NCI-H345 treated with DMSO at 0.1 percent for 48 hours (cell line): ENCODE measurements at regions not wholly inside any gene's neighbourhood (a gene's known extent, or its start where the extent isn't known, plus 50 kb on each side); places are given as distances from the start of the nearest gene placed in this dataset.
"Not testable (repeated sequence)": the region's sequence is repeated elsewhere in the genome, so short reads cannot be mapped to it uniquely, and the experiment has no call there.

Source experiments
- DNase-seq: peaks from one replicate; lab custom pipeline; 2025; ENCODE audit not compliant: unreplicated experiment; lab: John Stamatoyannopoulos, UW

DNA sequence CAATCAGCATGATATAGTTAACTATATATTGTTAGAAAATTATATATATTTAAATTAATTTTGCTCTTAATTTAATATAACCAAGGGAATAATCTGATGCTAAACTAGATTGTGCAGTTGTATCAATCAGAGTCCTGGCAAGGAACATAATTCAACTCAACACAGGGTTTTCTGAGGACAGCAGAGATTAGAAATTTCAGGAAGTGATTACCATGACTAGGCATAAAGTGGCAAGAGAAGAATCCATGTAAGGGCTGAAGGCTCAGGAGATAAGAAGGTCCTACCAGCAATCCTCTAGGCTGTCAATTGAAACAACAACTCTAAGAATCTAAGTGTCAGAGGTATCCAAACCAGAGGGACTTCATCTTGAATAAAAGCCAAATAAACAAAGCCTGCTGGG lies 807.8 kb downstream of the DSC3 start:
- no peak for DNase-seq

DNA sequence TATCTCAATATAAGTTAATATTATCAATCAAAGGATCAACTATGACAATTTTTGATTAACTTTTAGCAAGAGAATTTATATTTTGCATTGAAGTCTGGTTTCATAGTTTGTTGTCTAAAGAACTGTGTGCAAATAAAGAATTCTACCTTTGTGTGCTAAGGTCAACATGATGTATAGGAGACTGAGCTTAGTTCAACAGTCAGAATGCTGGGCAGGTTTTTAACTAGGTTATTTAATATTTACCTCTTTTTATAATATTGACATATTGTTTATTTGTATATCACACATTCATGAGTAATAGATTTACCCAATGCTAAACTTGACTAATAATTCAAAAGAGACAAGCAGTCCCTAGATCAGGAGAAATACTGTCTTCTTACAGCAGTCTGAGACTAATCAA lies 831.4 kb downstream of the DSC3 start:
- DNase-seq = no peak

DNA sequence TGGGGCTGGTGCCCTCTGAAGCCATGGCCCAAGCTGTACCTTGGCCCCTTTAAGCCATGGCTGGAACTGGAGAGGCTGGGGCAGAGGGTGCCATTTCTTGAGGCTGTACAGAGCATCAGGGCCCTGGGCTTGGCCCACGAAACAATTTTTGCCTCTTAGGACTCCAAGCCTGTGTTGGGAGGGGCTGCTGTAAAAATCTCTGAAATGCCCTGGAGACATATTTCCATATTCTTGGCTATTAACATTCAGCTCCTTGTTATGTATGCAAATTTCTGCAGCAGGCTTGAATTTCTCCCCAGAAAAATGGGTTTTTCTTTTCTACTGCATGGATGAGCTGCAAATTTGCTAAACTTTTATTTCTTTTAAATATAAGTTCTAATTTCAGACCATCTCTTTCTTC lies 834.0 kb downstream of the DSC3 start:
- DNase-seq = no peak

DNA sequence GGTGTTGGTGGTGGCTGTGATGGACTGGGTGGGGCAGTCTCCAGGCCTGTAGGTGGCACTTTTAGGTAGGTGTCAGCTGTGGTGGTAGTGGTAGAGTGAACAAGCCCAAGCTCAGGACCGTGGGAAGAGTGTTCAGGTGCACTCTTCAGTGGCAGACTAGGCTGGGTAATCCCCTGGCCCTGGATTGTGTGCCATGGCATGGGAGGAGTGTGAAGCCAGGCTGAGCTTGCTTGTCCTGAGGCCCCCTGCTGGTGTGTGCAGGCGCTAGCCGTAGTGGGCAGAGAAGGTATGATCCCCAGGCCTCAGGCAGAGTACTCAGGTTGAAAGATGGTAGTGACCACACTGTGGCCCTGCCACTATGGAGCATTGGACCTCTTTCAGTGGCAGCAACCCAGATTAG lies 850.3 kb downstream of the DSC3 start:
- DNase-seq = no peak

DNA sequence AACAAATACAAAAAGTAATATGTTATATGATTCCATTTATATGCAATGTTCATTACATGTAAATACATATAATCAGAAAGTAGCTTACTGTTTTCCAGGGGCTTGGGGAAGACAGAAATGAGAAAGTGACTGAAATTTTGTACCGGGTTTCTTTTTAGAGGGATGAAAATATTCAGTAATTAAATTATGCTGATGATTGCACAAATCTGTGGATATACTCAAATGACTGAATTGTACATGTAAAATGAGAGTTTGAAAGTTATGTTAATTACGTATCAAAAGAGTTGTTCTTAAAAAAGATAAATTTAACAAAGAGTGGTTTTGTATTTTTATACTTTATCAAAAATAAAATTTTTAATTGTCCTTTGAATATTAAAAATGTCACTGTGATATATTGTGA lies 856.3 kb downstream of the DSC3 start:
- DNase-seq = no peak

DNA sequence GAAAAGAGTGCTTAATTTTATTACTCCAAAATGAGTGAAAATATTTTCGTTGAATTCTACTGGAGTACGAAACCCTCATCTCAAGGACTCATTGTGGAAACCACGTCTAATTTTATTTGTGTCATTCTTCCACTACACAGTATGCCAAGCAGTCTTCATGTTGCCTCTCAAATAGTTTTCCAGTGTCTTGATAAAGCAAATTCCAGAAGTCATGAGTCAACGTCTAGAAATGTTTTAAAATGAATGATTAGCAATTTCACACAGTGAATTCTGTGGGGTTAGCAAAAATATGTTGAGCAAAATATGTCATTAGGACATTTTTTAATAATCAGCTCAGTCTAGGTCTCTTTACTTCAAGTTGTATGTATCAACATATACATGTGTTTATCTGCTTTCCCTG lies 865.5 kb downstream of the DSC3 start:
- DNase-seq = no peak

DNA sequence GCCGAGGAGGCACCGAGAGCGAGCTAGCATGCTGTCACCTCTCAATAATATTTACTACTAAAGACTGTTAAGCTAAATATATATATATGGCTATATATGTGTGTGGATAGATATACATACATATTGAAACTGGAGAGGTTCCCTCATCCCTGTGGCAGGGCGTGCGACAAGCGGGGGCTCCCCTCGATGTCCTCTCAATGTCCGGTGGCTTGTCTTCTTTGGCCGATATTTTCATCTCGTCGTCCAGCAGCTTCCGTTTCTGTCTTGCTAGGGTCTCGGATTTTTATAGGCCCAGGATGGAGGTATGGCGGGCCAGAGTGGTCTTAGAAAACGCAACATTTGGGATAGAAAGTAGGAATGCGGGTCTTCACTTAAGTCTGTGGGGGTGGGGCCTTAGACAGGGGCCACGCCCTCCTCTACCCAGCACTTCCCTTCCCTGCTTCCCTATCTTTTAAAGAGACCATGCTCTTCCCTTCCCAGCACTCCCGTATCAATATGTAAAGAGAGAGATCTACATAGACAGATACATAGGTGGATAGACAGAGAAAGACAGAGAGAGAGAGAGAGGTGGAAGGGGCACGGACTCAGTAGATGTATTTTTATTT lies 866.8 kb downstream of the DSC3 start:
- DNase-seq = no peak

DNA sequence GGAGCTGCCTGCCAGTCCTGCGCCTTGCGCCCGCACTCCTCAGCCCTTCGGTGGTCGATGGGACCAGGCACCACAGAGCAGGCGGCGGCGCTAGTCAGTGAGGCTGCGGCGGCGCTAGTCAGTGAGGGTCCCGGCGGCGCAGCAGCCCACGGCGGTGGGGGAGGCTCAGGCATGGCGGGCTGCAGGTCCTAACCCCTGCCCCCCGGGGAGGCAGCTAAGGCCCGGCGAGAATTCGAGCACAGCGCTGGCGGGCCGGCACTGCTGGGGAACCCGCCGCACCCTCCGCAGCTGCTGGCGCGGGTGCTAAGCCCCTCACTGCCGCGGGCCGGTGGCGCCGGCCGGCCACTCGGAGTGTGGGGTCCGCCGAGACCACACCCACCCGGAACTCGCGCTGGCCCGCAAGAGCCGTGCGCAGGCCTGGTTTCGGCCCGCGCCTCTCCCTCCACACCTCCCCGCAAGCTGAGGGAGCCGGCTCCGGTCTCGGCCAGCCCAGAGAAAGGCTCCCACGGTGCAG lies 867.4 kb downstream of the DSC3 start:
- DNase-seq = no peak

DNA sequence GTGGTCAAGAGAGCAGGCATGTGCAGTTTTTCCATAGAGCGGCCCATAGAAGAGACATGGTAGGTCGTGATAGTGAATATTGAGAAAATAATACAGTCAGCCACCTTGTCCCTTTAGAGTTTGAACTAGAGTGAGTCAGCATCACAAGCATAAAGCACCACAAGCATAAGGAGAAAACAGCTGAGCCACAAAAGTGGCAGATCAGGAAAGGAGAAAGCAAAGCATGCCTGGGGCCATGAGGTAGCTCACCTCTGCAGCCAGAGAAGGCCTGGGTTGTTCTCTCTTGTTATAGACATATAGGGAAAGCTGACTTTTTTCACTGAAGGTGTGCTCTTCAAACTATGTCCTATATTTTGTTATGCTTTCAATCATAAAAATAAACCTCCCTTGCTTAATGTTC lies 879.0 kb downstream of the DSC3 start:
- no peak for DNase-seq

DNA sequence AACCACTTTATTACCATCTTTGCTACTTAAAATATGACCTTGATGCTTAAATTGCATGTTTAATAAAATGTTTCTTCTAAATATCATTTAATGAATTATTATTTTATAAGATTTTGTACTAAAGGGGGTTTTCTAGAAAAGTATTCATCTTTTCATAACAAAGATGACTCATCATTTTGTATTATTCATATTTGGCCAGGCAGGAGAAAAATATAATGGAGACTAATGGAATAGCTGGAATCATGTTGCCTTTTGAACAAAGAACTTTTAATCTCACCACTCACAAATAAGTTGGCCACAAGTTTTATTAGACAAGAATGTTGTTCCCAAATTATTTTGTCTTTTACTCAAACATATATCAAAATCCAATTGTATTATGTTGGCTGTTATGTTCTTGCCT lies 882.4 kb downstream of the DSC3 start:
- no peak for DNase-seq

DNA sequence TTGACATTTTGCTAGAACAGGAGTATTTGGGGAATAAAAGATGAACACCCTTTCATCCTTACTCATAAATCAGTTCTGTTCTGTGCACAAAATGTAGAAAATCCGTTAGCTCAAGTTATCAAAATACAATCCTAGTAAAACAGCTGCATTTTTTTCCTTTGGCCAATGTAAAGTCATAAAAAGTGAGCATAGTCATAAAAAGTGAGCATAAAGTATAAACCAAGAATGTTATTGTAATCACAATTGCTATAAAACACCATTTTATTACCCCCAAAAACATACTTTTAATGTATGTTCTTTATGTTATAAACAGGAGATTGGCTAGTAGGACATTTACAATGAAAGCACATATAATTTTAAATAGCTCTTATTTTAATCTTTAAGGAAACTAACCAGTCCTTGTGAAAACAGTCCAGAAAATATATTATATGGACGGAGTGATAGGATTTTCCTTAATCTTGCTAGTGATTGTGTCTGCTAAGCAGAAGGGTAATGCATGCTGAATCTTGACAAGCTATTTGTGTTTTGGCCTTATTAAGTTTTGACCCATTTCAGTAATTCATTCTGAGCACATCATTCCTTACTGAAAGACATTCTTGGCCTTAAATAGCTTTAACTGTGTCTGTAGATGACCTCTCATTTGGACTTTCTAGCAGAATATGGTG lies 891.8 kb downstream of the DSC3 start:
- no peak for DNase-seq

DNA sequence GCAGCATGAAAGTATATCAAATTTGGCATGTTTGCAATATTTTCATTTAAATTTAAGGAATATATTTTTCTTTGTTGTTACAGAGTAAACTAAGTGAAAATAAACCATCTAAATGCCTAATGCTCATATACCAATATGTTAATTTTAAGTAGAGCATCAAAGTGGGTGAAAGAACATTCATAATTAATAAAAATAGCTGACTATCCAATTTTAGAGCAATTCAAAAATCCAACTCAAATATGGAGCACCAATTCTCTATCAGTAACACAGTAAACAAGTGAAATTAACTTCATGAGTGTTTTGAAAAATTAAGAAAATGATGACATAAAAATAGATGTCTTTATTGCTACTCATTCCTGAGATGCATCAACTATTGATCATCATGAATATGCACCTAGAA lies 893.0 kb downstream of the DSC3 start:
- no peak for DNase-seq

DNA sequence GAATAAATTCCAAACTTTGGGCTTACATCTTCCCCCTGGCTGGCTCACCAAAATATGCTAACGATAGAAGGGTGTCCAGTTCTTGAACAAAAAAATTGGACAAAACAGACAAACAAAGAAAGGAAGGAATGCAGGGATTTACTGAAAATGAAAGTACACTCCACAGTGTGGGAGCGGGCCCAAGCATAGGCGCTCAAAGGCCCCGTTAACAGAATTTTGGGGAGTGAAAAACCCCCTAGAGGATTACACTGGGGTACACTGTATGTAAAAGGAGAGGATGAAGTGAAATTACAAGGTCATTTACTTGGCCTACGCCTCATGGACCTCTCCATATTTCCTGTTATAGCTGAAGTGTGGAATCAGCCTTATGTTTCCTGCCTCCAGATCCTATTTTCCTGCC lies 899.7 kb downstream of the DSC3 start:
- no peak for DNase-seq

DNA sequence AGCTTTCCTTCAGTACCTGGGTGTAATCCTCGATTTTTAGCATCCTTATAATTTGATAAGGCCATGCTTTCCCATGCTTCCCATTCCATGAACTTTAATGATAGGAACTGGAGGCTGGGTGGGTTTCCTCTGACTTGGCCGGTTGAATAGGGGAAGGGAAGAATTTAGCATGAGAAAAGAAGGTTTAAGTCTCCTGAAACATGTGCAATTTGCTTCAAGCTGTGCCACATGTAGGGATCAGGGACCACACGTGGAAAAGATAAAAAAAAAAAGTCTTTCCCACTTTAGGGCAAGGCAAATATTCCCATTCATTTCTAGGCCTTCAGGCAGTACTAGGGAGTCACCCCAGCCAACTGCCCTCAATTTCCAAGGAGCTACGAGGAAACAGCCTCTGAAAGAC lies 900.3 kb downstream of the DSC3 start:
- DNase-seq = no peak

DNA sequence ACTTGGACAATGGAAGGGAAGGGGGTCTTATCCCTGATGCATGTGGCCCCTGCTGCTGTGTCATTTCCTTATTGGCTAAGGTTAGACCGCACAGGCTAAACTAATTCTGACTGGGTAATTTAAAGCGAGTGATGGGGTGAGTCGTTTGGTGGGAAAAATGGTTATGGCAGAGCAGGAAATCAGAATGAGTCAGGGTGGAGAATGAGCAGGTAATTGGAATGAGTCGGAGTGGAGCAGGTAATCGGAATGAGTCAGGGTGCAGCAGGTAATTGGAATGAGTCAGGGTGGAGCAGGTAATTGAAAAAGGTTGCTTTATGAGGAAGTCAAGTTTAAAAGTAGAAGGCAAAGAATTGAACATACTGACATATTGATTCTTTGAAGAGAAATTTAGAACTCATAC lies 901.0 kb downstream of the DSC3 start:
- not testable (repeated sequence) for DNase-seq

DNA sequence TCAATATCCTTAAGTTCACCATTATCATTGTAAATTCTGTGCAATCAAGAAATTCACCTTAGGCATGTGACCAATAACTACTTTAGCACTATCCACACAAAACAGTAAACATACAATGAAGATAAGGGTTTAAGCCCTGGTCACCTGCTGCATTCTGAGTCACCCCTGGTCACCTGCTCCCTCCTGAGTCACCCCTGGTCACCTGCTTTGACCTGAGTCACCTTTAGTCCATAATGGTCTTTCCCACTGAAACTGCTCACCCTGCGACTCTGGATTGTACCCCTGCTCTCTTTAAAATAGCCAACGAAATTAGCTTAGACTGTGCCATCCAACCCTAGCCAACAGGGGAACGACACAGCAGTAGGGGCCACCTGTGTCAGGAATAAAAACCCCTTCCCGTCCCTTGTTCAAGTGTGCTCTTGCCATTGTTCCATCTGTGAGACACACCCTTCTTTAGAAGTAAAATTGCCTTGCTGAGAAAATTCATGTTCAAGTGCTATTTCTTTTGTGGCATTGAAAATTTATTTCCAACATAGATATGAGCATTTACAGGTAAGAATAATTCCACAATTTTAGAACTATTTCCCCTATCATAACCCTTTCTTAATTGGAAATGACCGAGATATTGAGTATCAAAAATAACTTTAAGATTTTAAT lies 902.8 kb downstream of the DSC3 start:
- no peak for DNase-seq

DNA sequence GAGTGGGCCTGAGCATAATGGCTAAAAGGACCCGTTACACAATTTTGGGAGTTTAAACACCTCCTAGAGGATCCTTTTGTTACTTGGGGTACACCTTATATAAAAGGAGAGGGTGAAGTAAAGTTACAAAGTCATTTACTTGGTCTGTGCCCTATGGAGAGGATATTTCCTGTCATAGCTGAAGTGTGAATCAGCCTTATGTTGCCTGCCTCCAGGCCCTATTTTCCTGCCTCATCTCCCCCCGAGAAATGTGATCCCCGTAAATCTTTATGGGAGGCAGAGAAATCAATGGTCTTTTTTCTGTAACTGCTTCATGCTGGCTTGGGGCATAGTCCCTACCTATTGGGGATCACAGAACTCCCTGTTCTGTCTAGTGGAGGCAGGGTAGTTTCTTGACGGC lies 906.6 kb downstream of the DSC3 start:
- DNase-seq = no peak

DNA sequence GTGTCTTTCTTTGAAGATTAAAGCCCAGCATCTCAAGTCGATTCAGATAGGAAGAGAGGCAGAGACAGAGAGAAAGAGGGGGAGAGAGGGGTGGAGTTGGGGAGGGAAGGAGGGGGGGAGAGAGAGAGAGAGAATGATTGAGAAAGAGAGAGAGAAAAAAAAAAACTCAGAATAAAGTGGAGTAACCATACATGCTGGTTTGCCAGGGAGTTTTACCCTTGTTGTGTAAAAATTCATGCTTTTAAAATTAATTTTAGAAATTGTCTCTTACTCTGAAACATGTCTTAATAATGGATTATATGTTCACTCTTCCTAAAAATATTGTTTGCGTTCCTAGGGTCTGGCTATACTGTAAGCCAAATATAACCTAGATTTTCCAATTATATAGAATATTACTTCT lies 908.5 kb downstream of the DSC3 start:
- no peak for DNase-seq

DNA sequence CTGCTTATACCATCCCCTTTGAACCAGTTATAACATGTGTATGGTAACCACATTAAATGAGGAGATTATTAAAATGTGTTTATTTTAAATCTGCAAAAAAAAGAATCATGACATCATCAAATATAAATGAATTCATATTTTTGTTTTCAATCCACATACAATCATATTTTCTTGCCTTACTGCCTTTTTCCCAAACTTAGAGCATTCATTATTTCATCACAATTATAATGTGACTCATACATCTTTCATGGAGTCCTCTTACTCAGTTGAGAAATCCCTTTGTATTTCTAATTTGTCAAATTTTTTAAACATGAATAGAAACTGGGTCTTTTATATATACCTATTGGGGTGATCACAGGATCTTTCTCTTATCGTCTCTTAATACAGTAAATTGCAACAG lies 909.6 kb downstream of the DSC3 start:
- DNase-seq = no peak

DNA sequence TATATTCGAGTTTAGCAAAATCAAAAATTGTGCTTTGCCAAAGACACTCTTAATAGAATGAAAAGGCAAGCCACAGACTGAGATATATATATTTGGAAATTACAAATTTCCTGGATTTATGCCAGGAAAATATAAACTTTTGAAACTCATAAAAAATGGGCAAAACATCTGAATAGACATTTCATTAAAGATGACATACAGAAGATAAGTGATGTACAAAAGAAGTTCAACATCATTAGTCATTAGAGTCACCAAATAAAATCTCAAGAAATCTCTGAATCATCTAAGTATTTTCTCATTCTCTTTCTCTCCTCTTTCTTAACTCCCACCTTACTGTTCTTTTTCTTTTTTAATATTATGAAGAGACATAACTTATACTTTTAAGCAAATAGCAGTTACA lies 921.1 kb downstream of the DSC3 start:
- DNase-seq = no peak

DNA sequence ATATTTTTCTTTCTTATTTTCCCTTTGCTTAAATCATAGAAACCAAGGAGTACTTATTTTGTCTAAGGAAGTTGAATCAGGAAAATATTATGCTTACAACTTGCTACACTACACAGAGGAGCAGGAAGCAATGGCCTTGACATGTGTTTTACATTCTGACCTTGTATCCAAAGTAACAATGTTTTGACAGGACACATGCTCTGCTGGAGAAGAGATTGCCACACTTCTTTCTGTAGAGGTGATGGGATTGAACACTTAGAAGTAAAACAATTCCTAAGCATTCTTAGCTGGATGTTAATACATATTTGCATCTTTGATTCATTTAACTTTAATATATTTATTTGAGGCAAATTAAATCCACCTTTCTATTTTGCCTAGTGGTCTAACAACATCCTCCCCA lies 929.1 kb downstream of the DSC3 start:
- DNase-seq = no peak

DNA sequence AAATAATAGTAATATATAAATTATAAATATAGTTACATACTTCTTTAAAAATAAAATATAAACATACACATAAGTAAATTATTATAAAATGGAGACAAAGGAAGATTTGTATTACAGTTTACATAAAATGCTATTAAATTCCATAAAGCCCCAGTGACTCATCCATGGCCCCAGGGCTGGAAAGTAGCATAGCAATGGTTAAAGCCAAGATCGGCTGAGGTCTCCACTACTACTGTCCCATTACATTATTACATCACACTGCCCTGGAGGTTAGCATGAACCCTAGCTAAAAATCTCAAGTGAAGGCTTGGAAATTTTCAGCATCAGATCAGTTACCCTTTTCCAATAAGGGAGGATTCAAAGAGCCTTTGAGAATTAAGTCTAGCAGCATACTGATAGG lies 936.2 kb downstream of the DSC3 start:
- DNase-seq = no peak

DNA sequence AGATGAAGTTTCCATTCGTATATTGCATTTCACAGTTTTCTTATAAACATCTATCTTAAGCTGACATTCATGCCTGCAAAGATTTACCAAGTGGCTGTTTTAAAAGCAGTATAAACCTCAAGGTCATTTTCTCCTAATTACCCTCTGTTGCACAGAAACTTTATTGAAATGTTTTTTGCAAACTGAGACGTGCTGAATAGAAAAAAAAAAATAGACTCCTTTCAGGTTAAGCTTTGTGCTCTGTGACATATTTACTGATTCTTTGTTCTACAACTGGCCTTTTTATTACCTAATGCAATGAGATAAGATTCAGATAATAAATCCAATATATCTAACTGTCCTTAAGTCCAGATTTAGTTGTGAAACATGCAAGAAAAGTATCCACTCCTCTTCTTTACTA lies 938.7 kb downstream of the DSC3 start:
- no peak for DNase-seq
